GM23248 (cell line): ENCODE measurements at regions not wholly inside any gene's neighbourhood (a gene's known extent, or its start where the extent isn't known, plus 50 kb on each side); places are given as distances from the start of the nearest gene placed in this dataset.

Experiments
- EZH2 ChIP-seq: fragments of 200-600 bp; sonication (generic); IDR thresholded peaks from 2 replicates; pipeline ENCODE4 v1.6.1; 2018; ENCODE audit warnings: antibody characterized with exemption, mild to moderate bottlenecking; ENCODE audit not compliant: insufficient read depth, poor library complexity, severe bottlenecking
- EZH2phosphoT487 ChIP-seq: fragments of 200-600 bp; sonication (generic); IDR thresholded peaks from 2 replicates; pipeline ENCODE4 v1.6.1; 2018; ENCODE audit warnings: antibody characterized with exemption, moderate library complexity, mild to moderate bottlenecking, low read depth; ENCODE audit not compliant: insufficient read depth

- TF ChIP-seq EZH2 = no peak
- no peak for TF ChIP-seq EZH2phosphoT487
Measured at GRCh38 chr6:93516441-93516840, 97.1 kb upstream of the EPHA7 start.
